T-helper 2 cell treated with Interferon-gamma antibody and Interleukin-4, amounts not matched to agents 100 ng/mL and 5 ng/mL, for 36 hours (primary cell): ENCODE measurements at regions not wholly inside any gene's neighbourhood (a gene's known extent, or its start where the extent isn't known, plus 50 kb on each side); places are given as distances from the start of the nearest gene placed in this dataset.

ENCODE experiments used
- intact Hi-C: fragments of 100-400 bp; cut with micrococcal nuclease; formaldehyde crosslinking; loops from one replicate; pipeline ENCODE4 v1.15.1; 2023

GRCh38 chr9:113646946-113647914 lies 183.7 kb downstream of the RGS3 start:
- intact Hi-C loops: no loop called here

DNA sequence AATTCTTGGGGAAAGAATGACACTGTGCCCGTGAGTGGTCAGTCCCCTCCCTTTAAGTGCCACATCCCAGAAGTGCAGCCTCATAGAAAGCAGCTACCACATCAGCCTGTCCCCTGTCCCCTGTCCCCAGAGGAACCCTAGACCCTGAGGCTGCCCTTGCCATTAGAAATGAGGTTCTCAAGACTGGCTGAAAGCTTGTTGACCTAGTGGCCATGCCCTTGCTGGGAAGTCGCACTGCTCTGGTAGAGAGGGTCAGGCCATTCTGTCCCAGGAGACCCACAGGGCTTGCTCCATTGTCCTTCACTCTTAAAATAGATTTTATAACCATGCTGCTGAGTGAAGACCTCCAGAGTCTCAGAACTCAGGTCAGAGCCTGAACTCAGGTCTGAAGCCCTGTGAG lies 184.5 kb downstream of the RGS3 start:
- intact Hi-C loops: no loop called here

GRCh38 chr9:113648586-113648985 lies 185.1 kb downstream of the RGS3 start:
- intact Hi-C loops: no loop called here

DNA sequence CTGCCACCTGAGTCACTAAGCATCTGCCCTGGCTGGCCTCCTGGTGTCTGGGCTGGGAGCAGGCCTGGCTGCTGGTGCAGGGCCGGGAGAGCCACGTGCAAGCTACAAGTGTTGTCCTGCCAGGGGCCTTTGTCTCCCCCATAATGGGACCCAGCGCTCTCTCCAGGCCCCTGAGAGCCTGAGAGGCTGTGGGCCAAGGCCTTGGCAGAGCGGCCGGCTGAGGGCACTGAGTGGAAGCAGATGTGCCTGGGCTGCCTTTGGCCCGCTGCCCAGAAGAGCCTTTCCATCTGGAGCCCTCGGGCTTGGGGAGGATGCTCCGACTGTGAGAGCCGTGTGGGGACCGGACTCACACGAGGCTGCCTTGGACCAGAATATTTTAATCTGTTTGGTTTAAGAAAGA lies 185.5 kb downstream of the RGS3 start:
- intact Hi-C loops: no loop called here

DNA sequence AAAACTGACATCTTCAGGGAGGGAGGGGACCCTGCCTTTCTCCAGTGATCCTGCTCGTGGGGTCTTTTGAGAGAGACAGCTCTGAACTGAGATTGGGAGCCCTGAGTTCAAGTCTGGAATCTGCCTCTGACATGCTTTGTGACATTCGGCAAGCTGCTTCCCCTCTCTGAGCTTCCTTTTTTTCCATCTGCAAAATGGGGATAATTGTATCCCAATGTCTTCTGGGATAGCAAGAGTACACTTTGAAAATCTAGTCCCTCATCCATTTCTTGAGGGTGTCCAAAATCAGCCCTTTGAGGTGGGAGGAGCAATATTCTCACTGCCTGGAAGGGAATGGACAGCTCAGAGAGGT lies 186.3 kb downstream of the RGS3 start:
- intact Hi-C loops: no loop called here

GRCh38 chr9:113650207-113651131 lies 186.9 kb downstream of the RGS3 start:
- intact Hi-C loops: no loop called here

GRCh38 chr9:113651896-113652295 lies 188.4 kb downstream of the RGS3 start:
- intact Hi-C loops: no loop called here

DNA sequence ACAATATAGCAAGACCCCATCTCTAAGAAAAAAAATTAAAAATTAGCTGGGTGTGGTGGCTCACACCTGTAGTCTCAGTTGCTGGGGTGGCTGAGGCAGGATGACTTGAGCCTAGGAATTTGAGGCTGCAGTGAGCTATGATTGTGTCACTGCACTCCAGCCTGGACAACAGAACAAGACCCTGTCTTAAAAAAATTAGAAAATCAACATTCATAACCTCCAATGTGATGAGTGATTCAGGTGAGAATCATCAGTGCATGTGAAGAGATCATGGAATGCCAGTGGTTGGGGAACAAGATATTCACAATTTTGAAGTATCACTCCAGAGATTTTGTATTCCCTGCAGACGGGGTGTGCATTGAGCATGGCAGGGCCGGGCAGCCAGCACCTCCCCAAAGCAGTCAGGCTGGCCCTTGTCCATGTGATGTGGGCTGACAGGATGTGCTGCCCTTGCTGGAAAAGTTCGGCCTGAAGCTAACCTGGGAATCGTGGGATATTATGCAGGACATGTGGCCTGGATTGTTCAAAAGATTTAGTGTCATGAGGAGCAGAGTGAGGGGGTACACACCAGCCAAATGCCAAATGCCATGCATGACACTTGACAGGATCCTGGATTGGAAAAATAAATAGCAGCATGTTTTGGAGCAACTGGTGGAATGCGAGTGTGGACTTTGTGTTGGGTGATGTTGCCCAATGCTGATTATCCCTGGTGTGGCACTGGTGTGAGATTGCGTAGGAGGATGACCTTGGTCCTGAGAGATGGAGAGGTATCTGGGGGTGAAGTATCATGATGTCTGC lies 189.0 kb downstream of the RGS3 start:
- intact Hi-C loops: no loop called here

DNA sequence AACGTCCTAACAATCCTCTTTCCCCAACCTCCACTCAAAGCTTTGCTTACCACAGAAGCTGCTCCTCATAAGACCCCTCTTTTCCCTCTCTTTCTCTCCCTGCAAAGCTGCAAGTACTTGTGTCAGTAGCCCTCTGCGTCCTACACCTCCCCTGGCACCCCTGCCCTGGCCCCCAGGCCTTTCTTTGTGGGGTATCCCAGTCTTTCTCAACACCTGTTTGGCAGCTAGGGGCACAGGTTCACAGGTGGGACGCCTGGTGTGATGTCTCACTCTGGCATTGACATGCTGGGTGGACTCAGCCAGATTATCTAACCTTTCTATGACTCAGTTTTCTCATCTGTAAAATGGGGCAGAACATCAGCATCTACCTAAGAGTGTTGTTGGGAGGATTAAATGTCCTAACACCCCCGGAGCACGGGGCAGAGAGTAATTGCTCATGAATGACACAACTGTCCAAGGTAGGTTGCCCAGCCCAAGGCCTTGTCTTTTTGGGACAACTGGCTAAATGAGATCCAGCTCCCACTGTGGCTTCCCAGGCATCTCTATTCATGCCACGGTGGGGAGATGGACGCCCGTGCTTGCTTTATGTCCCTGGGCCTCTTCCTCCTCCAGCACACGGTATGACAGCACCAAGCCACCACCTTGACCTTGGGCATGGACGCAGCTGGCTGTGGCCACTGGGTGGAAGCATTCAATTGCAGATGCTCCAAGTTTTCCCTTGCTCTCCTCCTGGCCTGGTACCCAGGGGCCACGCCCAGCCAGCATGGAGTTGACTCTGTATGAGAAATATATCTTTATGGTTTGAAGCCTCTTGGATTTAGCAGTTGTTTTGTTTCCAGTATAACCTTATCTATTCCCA lies 190.4 kb downstream of the RGS3 start:
- intact Hi-C loops: no loop called here

DNA sequence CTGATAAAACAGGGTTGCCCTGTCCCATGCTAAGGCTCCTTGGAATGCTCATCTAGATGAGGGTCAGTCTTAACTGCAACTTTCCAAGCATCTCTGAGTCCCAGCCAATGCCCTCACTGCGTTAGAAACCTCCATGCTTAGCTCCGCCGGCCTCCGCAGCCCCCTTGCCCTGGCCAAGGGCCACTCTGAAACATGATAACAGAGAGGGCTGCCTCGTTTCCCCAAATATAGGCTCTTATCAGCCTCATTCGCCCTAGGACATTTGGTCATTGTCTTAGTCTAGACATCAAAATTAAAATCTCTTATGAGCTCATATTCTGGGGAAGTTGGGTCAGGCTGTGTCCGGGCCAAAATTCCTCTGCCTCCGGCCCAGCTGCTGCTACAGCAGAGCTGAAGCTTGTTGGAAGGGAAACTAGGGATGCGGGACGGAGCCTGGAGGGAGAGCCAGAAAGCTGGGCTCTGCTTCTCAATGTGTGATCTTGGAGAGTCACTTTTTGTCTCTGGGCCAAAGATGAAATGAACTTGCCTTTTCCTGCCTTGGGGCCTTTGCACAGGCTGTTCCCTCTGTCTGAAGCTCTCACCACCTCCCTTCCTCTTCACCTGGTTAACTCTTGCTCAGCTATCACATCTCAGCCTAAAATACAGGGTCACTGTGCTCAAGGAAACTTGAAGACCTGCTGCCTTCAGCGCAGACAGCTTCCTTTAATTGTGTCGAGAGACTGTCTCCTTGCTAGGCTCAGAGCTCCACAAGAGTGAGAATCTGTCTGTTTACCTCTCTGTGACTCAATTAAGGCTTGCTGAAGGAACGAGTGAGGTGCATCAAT lies 191.3 kb downstream of the RGS3 start:
- intact Hi-C loops: loop anchor here (1.0 kb wide), 2 partner anchors 64 to 346 kb away; no protein-coding TSS in a partner anchor

DNA sequence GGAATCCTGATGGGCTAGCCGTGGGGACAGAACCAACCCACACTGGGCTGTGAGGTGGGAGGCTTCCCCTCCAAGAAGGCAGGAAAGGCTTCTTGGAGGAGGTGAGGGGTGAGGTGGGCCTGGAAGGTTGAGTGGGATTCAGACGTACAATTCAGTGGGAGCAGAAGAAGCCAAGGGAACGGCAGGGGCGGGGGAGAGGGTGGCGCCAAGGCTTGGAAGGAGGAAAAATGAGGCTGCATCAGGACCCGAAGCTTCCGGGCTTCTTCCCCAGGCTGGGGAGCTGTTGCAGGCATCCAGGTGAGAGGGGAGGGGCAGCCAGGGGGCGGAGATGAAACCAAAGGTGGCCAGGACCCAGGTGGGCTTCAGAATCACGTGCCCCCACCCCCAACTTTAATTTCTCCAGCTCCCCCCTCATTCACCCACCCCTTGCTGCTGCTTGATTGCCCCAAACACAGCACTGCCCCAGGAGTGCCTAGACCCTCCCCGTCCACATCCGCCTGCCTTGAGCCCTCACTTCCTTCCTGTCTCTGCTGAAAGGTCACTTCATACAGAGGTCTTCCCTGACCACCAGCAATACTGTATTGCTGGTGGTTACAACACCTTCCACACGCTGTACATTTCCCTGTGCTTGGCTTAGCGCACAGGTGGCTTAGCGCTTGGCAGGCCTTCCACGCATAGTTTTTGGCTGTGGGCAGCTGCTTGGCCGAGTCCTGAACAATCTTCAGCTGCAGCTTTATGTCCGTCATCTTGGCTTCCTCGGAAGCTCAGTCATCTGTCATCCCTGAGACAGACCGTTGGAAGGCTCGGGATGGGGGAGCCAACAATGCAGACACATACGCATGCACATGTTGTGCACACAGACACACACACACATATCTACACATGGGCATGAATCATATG lies 193.5 kb downstream of the RGS3 start:
- intact Hi-C loops: no loop called here

DNA sequence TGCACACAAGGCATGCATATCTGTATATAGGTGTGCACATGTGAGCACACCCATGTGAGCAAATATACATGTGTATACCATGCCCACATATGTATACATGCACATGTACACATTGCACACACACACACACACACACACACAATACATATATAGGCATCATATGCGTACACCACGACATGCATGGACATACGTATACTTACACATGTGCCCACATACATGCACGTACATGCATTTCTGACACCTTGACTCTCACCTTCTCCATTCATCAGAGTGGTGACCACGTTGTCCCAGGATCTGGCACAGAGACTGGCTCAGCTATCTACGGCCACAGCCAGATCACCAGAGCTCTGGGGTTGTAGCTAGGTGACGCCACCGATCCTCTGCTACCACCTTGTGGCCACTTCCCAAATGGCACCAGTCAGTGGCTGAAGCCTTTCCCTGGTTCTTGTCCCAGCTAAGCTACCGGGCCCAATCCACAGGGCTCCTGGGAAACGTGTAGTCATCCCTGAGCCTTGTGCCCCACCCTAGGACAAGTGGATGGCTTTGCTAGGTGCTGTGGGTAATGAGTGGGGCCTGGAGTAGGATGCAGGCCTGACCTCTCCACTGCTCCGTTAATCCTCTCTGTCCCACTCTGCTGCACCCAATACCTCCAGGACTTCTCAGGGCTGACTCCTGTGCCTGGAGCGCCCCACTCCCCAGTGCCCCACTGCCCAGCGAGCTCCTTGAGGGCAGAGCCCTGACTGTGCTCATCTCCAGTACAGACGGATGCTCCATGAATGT lies 194.4 kb downstream of the RGS3 start:
- intact Hi-C loops: loop anchor here (1.0 kb wide), 3 partner anchors 210 to 383 kb away; partner anchors contain the start of genes ALAD, CDC26 and PRPF4

- intact Hi-C loops: loop anchor here (1.0 kb wide), 3 partner anchors 210 to 383 kb away; partner anchors contain the start of genes ALAD, CDC26 and PRPF4
Measured at GRCh38 chr9:113658545-113658895, 195.0 kb downstream of the RGS3 start.

DNA sequence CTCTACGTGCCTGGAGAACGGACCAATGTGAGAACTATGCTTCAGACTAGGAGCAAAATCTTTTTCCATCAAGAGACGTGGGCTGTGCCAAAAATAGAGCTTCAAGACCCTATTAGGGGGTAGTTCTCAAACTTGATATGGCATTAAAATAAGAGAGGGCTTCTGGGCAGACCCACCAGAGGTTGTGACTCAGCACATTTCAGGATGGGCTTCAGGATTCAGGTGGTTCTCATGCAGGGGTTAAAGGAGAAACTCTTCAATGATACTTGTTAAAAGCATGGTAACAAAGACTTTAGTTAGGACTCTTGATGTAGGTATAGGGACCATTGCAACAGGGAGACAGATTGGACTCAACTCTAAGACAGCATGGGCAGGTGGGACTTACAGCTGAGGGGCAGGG lies 195.5 kb downstream of the RGS3 start:
- intact Hi-C loops: no loop called here

DNA sequence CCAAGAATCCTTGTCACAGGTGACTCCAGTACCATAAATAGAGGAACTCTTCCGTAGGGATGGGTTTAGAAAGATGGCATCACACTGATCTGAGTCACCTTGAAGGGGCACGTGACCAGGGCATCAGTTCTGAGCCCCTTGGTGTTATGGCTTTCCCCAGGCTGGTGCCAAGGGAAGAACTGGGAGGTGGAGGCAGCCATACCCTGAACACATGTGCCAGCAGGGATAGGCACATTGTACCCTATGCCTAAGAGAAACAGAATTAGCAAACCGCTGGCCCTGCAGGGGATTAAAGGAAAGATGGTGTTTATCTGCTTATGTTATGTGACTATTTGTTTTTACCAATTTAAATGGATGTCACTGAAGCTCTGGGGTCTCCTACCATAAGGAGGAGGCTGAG lies 196.2 kb downstream of the RGS3 start:
- intact Hi-C loops: no loop called here

- intact Hi-C loops: no loop called here
Measured at GRCh38 chr9:113660196-113660595, 196.7 kb downstream of the RGS3 start.

DNA sequence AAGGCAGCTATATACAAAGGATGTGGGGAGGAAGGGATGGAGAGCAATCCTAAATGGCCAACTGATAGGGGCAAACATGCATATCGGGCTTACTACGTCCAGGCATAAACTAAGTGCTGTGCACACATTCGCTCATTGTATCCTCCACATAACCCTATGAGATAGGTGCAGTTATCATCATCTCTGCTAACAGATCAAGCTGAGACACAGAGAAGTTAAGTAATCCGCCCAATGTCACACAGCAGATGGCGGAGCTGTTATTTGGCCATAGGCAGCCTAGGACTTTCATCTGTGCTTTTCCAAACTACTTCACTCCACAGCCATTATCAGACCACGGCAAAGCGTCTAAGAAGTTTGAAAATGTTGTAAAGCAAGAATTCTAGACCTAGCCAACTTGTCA lies 197.5 kb downstream of the RGS3 start:
- intact Hi-C loops: no loop called here
